NCI-H82 treated with DMSO at 0.1 percent for 48 hours (cell line): ENCODE measurements at regions not wholly inside any gene's neighbourhood (a gene's known extent, or its start where the extent isn't known, plus 50 kb on each side); places are given as distances from the start of the nearest gene placed in this dataset.
A peak's percentile ranks its signal among the peaks of the same experiment; 100 is the strongest.

Experiments
- DNase-seq: peaks from one replicate; lab custom pipeline; 2025; ENCODE audit not compliant: unreplicated experiment; lab: John Stamatoyannopoulos, UW

DNA sequence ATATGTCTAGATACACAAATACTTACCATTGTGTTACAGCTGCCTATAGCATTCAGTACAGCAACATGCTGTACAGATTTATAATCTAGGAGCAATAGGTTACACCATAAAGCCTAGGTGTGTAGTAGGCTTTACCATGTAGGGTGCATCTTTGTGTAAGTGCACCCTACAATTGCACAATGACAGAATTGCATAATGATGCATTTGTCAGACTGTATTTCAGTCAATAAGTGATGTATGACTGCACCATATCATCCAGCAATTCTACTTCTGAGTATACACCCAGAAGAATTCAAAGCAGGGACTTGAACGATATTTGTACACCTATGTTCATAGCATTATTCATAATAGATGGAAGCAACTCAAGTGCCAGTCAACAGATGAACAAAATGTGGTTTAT lies 100.4 kb upstream of the SLC44A1 start:
- no peak for DNase-seq

- no peak for DNase-seq
These were observed 99.6 kb upstream of the SLC44A1 start for GRCh38 chr9:105144841-105145240.

DNA sequence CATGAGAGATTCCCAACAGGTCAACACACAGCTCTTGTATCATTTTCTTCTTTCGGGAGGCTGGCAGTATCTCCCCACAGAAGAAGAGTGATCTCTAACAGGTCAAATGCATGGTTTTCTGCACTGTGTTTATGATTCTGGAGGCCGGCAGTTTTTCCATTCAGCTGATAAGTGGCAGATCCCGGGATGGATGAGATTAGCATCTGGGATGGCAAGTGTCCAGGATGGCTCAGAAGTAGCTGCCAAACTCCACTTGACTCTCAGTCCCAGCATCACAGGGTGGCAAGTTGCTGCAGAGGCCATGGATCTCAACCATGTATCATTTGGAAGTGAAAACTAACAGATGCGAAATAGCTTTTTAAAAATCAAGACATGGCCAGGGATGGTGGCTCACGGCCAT lies 97.8 kb upstream of the SLC44A1 start:
- no peak for DNase-seq

DNA sequence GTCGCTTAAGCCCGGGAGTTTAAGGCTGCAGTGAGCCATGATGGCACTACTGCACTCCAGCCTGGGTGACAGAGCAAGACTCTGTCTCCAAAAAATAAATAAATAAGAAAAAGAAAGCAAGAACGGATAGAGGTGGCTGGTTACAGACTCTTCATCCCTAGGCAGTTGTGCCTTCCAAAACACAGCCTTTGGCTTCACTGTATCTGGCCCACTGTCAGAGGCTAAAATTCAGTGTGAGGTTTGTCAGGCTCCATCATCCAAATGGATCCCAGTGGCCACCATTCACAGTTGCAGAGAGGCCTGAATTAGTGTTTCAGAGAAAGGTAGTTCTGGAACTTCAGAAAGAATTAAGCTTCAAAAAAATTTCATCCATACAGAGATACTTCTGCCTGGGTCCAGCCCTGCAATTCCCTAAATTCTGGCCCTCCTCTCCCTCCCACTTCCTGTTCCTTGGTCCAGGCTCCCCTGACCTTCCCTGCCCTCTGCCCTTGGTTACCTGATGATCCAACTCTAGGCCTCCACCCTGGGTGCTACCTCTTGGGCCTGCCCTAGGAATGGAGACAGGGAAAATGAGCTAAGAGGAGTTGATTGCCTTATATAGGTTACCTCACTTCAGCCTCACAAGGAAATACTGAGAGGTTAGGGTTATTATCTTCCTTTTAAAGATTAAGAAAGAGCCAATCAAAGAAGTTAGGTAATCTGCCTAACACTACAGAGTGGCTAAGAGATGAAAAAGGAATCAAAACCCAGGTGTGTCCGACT lies 97.2 kb upstream of the SLC44A1 start:
- no peak for DNase-seq

DNA sequence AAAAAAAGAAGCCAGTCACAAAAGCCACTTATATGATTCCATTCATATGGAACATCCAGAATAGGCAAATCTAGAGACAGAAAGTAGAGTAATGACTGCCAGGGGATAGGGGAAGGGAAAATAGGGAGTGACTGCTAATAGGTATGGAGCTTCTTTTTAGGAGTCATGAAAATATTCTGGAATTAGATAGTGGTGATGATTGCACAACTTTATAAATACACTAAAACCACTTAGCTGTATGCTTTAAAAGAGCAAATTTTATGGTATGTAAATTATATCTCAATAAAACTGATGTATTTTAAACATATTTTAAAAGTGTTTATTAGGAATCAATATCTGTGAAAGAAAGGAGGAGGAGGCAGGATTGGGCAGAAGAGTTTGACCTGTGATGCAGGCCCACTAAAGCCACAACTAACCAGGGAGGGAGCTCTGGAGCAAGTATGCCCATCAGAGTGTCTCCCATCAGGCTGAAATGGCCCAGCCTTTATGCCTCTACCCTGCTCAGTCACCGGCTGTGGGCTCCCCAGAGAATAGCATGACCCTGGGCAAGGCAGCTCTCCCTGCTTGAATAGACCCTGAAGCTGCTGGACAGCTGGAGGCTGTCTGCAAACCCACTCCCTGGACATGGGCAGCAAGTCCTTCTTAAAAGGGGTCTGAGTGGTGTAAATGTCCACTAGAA lies 96.0 kb upstream of the SLC44A1 start:
- DNase-seq, result no peak

DNA sequence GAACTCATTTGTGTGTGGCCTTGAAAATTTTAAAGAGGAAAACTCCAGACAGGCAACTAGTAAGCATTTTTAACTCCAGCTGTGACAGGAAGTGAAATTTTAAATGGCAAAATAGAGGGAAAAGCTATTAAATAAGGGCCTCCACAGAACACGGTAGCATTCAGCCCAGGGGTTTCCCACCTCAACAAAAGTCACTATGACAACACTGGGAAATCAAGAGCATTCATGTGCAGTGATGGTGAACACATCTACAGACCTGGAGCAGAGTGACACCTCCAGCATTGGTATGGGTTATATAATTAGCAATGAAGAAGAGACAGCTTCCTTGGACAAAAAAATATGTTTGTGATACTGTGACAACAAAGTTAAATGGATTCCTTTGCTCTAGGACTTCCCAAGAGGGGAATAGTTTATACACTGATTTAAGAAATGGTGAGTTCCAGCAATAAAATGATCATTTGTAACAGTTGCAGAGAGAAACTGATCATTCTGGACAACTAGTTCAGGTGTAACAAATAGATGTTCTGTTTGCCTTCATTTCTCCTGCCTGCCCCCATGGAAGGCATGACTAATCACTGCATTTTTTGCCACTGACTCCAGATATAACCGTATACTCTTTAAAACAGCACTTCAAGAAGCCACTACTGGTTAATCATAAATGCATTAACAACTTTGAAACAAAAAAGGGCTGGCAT lies 93.3 kb upstream of the SLC44A1 start:
- DNase-seq, result no peak

- peak; percentile 89 for DNase-seq
These were observed 92.8 kb upstream of the SLC44A1 start for GRCh38 chr9:105151686-105151995.

- DNase-seq, result no peak
These were observed 89.7 kb upstream of the SLC44A1 start for GRCh38 chr9:105154723-105155191.

DNA sequence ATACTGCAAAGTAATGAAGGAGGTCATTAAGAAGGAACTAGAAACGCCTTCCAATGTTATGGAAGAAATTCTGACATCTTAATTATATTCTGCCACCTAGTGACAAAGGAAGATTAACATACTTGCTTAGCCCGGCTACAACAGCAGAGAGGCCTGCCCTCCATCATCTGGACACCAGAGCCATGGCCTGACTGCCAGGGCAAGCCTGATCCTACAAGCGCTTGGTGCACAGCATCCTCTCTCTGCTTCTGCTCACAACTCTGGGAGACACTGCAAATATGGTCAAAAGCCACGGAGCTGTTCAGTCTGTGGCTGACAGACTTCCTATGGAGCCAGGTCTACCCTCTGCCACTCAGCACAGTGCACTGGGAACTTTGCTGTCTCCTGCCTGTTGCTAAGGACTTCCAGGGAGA lies 87.3 kb upstream of the SLC44A1 start:
- peak; percentile 20 for DNase-seq

DNA sequence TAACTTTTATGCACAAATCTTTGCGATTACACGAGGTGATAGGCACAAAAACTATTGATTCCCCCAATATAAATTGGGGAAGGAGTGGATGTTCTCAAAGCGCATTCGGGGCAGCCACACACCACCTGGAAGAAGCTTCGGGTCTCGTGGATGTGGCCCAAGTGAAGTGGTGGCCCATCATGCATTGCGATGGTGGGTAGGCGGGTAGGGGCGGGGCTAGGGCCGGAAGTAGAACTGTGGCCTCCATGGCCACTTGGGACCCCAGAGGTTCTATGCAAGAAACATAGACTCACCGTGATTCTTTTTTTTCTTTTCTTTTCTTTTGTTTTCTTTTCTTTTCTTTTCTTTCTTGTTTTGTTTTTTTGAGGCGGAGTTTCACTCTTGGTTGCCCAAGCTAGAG lies 86.4 kb upstream of the SLC44A1 start:
- DNase-seq, result no peak

DNA sequence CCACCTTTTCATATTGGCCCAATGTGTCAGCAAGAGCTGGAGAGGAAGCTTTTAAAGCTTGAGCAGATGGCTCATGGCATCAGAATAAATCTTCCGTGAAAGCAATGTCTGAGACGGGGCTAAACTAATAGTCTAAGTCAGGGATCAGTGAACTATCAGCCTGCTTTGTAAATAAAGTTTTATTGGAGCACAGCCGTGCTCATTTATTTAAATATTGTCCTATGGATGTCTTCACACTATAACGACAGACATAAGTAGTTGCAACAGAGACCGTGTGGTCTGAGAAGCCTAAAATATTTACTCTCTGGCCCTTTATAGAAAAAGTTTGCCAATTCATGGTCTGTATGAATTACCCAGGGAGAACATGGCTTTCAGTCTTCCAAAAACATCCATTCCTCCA lies 85.6 kb upstream of the SLC44A1 start:
- DNase-seq, result peak; percentile 63

GRCh38 chr9:105168870-105169319 lies 75.6 kb upstream of the SLC44A1 start:
- DNase-seq, result no peak

DNA sequence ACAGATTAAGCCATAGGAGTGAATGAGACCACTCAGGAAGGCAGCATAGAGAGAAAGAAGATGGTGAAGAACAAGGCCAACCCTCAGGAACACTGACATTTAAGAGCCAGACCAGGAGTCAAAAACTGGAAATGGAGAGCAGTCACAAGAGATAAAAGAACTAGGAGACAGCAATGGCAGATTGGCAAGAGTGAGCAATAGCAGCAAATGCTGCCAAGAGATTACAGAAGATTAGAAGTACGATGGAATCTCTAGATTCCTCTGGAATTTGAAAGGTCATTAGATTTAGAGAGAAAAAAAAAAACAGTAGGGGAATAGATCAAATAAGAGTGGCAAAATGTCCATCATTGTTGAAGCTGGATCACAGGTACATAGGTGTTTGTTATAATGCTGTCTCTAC lies 73.4 kb upstream of the SLC44A1 start:
- no peak for DNase-seq

- no peak for DNase-seq
These were observed 72.9 kb upstream of the SLC44A1 start for GRCh38 chr9:105171589-105171988.

- DNase-seq, result no peak
These were observed 72.0 kb upstream of the SLC44A1 start for GRCh38 chr9:105172436-105172835.

DNA sequence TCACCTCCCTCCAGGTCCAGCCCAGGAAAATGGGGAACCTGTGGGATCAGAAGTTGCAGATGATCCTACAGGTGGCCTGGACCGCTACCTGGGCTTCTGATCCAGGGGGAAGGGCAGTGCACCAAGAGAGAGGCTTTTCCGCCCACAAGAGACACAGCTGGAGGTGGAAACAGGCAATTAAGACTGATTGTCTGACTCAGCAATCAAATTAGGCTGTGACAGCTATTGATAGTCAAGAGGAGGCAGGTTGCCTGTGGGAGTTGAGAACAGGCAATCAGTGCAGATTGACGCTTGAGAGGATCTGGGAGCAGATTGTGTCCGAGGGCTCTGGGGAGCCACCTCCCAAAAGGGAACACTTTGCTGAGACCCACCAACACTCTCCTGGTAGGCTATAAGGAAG lies 71.1 kb upstream of the SLC44A1 start:
- no peak for DNase-seq

DNA sequence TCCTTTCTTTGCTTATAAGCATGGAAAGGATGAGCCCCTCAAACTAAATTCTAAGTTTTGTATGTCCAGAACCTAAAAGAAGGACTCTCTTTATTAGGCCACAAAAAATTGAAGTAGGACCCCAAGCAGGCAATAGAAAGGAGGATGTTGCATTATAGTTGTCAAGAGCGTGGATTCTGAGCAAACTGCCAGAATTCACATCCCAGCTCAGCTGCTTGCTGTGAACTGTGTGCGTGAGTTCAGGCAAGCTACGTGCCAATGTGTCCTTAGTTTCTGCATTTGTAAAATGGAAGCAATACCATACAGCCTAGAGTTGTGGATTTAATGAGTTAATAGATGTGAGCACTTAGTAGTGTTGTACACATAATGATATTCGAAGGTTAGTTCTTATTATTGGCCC lies 70.6 kb upstream of the SLC44A1 start:
- no peak for DNase-seq

DNA sequence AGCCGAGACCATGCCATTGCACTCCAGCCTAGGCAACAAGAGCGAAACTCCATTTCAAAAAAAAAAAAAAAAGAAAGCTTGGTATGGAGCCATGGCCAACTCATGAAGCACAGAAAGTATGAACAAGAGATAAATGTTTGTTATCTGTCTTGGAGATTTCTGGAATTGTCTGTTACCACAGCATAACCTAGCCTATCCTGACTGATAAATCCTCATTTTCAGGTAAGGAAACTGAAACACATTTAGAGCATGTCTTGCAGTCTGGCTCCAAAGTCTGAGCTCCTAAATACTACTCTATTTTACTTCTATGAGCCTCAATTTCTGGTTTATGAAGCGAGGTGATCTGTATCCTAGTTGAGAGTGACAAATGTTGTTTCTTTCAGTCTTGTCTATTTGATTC lies 68.3 kb upstream of the SLC44A1 start:
- no peak for DNase-seq

DNA sequence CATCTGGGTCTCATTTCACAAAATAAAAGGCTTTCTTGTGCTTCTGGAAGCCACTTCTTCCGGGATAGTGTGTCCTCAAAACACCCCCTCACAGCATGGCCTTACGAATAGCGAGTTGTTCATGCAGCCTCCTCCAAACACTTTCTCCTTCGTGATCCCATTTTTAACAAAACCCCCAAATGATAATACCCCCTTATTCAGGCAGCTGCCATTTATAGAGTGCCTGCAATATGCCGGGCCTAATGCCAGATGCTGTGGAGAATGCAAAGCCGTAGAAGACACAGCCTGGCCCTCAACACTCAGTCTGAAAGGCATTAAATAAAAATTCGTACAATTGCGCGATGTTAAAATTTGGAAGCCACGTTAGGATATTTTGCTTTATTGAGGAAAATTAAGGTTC lies 66.4 kb upstream of the SLC44A1 start:
- DNase-seq, result no peak

GRCh38 chr9:105187781-105188180 lies 56.7 kb upstream of the SLC44A1 start:
- no peak for DNase-seq

- DNase-seq, result no peak
These were observed 55.7 kb upstream of the SLC44A1 start for GRCh38 chr9:105188746-105189145.

DNA sequence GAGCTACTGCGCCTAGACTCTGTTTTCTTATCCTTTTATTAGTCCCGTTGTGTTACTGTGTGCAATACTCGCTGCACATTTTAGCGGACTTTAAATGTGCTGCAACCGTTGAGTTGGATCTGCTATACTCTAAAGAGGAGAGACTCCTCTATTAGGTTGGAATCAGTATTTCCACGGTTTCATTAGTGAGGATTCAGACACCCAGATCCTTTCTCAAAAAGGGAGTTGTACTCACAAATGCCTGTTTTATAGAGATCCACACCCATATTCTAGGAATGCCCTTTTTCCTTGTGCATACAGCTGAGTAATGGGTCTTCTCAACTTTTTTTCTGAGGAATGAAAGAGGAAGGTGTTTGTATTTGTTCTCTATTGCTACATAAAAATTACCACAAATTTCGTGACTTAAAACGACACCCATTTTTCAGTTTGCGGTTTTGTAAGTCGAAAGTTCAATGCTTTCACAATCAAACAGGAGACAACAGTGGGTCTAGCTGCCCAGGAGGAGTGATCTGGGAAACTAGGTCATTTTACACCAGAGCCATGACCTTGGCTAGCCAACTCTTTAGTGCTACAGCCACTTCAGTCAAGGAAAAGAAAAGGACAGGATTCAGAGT lies 52.8 kb upstream of the SLC44A1 start:
- no peak for DNase-seq
